H1 (cell line): ENCODE measurements at regions not wholly inside any gene's neighbourhood (a gene's known extent, or its start where the extent isn't known, plus 50 kb on each side); places are given as distances from the start of the nearest gene placed in this dataset.

Experiments
- CREB1 ChIP-seq: IDR thresholded peaks from 2 replicates; pipeline ENCODE4 v1.6.1; 2012; ENCODE audit warnings: inconsistent platforms
- JUN ChIP-seq: IDR thresholded peaks from 2 replicates; pipeline ENCODE4 v1.6.1; 2011; ENCODE audit warnings: low read depth, mild to moderate bottlenecking, improper control_type of control experiment, low read length
- TBP ChIP-seq: IDR thresholded peaks from 2 replicates; pipeline ENCODE4 v1.6.1; 2011; ENCODE audit warnings: low read depth, low read length, improper control_type of control experiment

DNA sequence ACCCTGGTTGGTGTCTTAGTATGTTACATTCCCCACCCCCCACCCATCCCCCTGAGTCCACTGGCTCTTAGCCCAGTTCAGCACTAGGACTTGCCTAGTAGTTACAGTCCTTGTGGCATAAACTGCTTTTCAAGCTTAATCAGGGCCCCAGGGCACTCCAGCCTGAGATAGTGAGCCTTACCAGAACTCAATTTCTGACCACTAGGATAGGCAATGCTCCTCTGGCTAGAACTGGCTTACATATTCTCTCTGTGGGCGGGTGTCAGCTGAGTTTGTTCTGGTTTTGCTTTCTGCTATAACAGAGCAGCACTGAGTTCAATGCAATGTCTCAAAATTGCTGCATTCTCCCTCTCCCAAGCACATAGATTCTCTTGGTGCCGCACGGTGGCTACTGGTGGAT is 391.4 kb upstream of the DIPK2B start (continued):
- TF ChIP-seq JUN (no peak), TBP (no peak), CREB1 (no peak)
- TF ChIP-seq, all 59 proteins: peak for 0
